ENCODE measurements at regions not wholly inside any gene's neighbourhood (a gene's known extent, or its start where the extent isn't known, plus 50 kb on each side); places are given as distances from the start of the nearest gene placed in this dataset.

GRCh38 chr3:17885986-17886385, 143.6 kb upstream of the TBC1D5 start:
- no peaks in the 10 kb centered on the region for H3K27me3 ChIP-seq (replicated peaks in 1 of 4; ENCODE audit: control extremely low read depth in 1 of 4, control insufficient read depth in 3 of 4, insufficient read depth in 4 of 4, low read length in 3 of 4)
- H3K9ac ChIP-seq (ENCODE audit: low read length) = no peak overlapping the region
- no peak for DNase-seq
- no peaks in the 10 kb centered on the region for H4K20me1 ChIP-seq (ENCODE audit: control insufficient read depth, insufficient read depth, low read length, poor library complexity, severe bottlenecking)
- WGBS (ENCODE audit: insufficient coverage) = 100% methylated on average over 1 of the region's 3 CpGs
- no peak overlapping the region for H3K27ac ChIP-seq (ENCODE audit: low read length in 2 of 2)
- no peak overlapping the region for H2AFZ ChIP-seq (ENCODE audit: insufficient read depth, low read depth, low read length, poor library complexity, severe bottlenecking)
- ChIA-PET POLR2A (no interaction called here), CTCF (no interaction called here)
- intact Hi-C loops (cut with micrococcal nuclease) = no loop called here
- Mint-ChIP-seq H3K27me3 (no peaks in the 10 kb centered on the region), H3K27ac (no peak overlapping the region), H3K4me1 (no peaks in the 10 kb centered on the region), H3K9me3 (ENCODE audit: insufficient read depth) (no peaks in the 10 kb centered on the region), H3K4me3 (no peak overlapping the region)
- no peaks in the 10 kb centered on the region for H3K4me1 ChIP-seq (ENCODE audit: control insufficient read depth in 2 of 2, insufficient read depth in 2 of 2, low read length in 2 of 2)
- no peaks in the 10 kb centered on the region for H3K79me2 ChIP-seq (ENCODE audit: control insufficient read depth, insufficient read depth, low read length)
- no peak for ATAC-seq (ENCODE audit: low read depth)
- no peaks in the 10 kb centered on the region for H3K9me3 ChIP-seq (ENCODE audit: control extremely low read depth in 1 of 3, control insufficient read depth in 2 of 3, insufficient read depth in 1 of 3, low read length in 2 of 3)
- H3K36me3 ChIP-seq (replicated peaks in 1 of 2; ENCODE audit: control extremely low read depth in 1 of 2, control insufficient read depth in 1 of 2, extremely low read depth in 1 of 2, insufficient read depth in 2 of 2, low read length in 1 of 2) = no peaks in the 10 kb centered on the region
- no peak overlapping the region for H3K4me3 ChIP-seq (ENCODE audit: control extremely low read depth in 1 of 5, extremely low read depth in 1 of 5, insufficient read depth in 1 of 5, low read depth in 2 of 5, low read length in 4 of 5)
- no peak for TF ChIP-seq EZH2 (IDR thresholded peaks at IDR 0.05; ENCODE audit: borderline replicate concordance, insufficient read depth, low read depth, low read length, poor library complexity, severe bottlenecking)
- TF ChIP-seq CTCF (IDR thresholded peaks at IDR 0.05) = no peak
- H3K4me2 ChIP-seq (replicated peaks; ENCODE audit: low read depth, low read length, poor library complexity, severe bottlenecking) = no peak overlapping the region

GRCh38 chr3:17882981-17883380, 140.6 kb upstream of the TBC1D5 start:
- no peak overlapping the region for H3K27ac Mint-ChIP-seq
- Histone ChIP-seq H2AFZ (ENCODE audit: insufficient read depth, low read depth, low read length, poor library complexity, severe bottlenecking) (no peak overlapping the region), H3K4me1 (ENCODE audit: control insufficient read depth in 2 of 2, insufficient read depth in 2 of 2, low read length in 2 of 2) (no peaks in the 10 kb centered on the region), H3K4me3 (ENCODE audit: control extremely low read depth in 1 of 5, extremely low read depth in 1 of 5, insufficient read depth in 1 of 5, low read depth in 2 of 5, low read length in 4 of 5) (no peak overlapping the region), H3K36me3 (replicated peaks in 1 of 2; ENCODE audit: control extremely low read depth in 1 of 2, control insufficient read depth in 1 of 2, extremely low read depth in 1 of 2, insufficient read depth in 2 of 2, low read length in 1 of 2) (no peaks in the 10 kb centered on the region), H3K27me3 (replicated peaks in 1 of 4; ENCODE audit: control extremely low read depth in 1 of 4, control insufficient read depth in 3 of 4, insufficient read depth in 4 of 4, low read length in 3 of 4) (no peaks in the 10 kb centered on the region), H3K4me2 (replicated peaks; ENCODE audit: low read depth, low read length, poor library complexity, severe bottlenecking) (no peak overlapping the region), H4K20me1 (ENCODE audit: control insufficient read depth, insufficient read depth, low read length, poor library complexity, severe bottlenecking) (no peaks in the 10 kb centered on the region), H3K79me2 (ENCODE audit: control insufficient read depth, insufficient read depth, low read length) (no peaks in the 10 kb centered on the region), H3K27ac (ENCODE audit: low read length in 2 of 2) (no peak overlapping the region), H3K9ac (ENCODE audit: low read length) (no peak overlapping the region), H3K9me3 (ENCODE audit: control extremely low read depth in 1 of 3, control insufficient read depth in 2 of 3, insufficient read depth in 1 of 3, low read length in 2 of 3) (no peaks in the 10 kb centered on the region)
- no peak for ATAC-seq (ENCODE audit: low read depth)
- H3K27me3 Mint-ChIP-seq = no peaks in the 10 kb centered on the region
- CTCF ChIA-PET = no interaction called here
- H3K9me3 Mint-ChIP-seq (ENCODE audit: insufficient read depth) = no peaks in the 10 kb centered on the region
- 100% methylated on average over 2 of the region's 2 CpGs for WGBS (ENCODE audit: insufficient coverage)
- POLR2A ChIA-PET = no interaction called here
- no peak overlapping the region for H3K4me3 Mint-ChIP-seq
- intact Hi-C loops (cut with micrococcal nuclease) = no loop called here
- no peak for DNase-seq
- H3K4me1 Mint-ChIP-seq = no peaks in the 10 kb centered on the region
- TF ChIP-seq CTCF (IDR thresholded peaks at IDR 0.05) (no peak), EZH2 (IDR thresholded peaks at IDR 0.05; ENCODE audit: borderline replicate concordance, insufficient read depth, low read depth, low read length, poor library complexity, severe bottlenecking) (no peak)

All from B cell (primary cell).